GM04504 (cell line): ENCODE measurements at regions not wholly inside any gene's neighbourhood (a gene's known extent, or its start where the extent isn't known, plus 50 kb on each side); places are given as distances from the start of the nearest gene placed in this dataset.

Experiments
- DNase-seq: peaks from one replicate; pipeline ENCODE4 v3.0.0-alpha.2; 2012; ENCODE audit warnings: low read depth

DNA sequence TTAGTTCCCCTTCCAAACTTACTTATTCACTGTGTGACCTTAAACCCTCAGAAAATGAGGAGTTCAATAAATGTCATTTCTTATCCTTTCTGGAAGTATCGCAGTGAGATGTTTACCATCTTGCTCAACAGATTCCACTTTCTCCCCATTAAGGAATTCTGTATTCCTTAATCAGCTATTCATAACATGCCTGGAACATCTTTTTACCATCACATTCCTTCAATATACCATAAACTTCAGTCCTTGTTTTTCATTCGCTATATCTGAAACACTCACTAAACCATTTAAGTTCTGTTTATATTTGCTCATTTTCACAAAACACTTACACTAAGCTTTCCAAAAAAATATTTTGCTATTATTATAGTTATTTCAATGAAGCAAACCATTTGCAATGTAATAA, 1158.6 kb downstream of the CDH12 start:
- DNase-seq, result no peak

DNA sequence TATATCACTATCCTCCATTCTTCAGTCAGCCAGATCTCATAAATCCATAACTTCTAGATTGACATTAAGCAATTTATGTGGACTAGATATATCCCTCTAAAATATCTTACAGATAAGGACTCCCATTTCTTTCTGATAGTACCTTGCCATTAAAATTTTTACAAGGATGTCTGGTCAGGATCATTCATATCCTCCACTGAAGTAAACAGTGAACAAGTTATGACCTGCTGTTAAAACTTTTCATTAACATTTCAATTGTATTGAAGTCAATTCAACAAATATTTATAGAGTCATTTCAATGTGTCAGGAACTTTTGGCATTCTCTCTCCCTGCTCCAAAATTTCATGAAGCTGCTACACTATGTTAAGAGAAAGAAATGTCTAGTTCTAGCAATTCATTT, 1159.6 kb downstream of the CDH12 start:
- no peak for DNase-seq

DNA sequence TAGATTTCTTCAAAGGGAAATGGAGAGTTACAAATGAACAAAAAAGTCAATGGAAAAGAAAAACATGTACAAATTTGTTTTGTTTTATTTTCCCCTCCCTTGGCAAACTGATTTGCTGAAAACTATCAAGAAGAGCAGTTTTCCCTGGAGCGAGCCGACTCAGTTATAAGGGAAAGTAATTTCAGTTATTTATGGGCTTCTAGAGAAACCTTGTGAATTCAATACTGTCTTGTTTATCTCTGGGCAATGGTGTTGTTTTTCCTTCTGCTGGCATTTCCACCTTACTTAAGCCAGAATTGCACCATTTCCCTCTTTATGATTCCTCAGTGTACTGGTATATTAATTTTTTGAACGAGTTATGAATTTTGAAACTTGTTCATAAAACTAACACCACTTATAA, 1163.6 kb downstream of the CDH12 start:
- no peak for DNase-seq

DNA sequence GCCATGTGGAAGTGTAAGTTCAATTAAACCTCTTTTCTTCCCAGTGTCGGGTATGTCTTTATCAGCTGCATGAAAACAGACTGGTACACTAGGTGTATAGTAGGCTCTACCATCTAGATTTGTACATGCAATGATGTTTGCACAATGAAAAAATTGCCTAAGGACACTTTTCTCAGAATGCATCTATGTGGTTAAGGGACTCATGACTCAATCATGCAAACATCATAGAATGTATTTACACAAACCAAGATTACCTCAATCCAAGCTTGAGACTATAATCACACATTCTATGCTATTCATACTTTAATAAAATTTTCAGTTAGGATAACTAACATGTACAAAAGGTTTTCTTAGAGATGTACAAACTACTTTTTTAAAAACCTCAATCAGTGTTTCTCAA, 1164.5 kb downstream of the CDH12 start:
- DNase-seq, result no peak

DNA sequence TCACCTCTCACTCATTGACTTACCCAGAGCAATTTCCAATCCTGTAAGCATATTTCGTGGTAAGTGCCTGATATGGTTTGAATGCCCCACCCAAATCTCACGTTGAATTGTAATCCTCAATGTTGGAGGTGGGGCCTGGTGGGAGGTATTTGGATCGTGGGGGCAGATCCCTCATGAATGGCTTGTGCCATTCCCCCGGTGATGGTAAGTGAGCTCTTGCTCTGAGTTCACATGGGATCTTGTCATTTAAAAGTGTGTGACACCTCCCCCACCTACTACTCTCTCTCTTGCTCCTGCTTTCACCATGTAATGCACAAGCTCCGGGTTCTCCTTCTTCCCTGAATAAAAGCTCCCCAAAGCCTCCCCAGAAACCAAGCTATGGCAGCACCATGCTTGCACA, 1165.5 kb downstream of the CDH12 start:
- DNase-seq, result no peak

DNA sequence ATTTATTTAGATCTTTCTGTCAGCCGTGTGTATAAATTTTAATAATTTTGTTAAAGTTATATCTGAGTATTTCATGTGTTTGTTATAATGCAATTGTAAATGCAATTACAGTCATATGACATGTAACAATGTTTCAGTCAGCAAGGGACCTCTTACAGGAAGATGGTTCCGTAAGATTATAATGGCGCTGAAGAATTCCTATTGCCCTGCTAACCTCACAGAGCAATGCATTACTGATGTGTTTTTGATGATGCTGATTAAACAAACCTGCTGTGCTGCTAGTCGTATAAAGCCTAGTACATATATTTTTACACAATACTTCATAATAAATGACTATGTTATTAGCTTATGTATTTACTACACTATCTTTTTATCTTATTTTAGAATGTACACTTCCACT, 1166.4 kb downstream of the CDH12 start:
- no peak for DNase-seq

DNA sequence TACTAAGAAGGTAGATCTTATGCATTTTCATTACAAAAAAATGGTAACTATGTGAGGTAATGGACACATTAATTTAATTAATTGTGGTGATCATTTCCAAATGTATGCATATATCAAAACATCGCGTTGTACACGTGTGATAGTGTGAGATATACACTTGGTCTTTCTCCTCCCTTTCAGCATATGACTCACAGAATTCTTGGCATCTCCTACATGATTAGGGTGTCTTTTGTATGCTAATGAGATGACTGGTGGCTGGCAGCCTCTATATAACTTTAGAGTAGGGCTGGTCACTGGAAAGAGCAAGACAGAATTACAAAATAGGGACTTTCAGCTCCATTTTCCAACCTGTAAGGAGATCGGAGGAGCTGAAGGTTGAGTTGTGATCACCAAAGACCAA, 1167.6 kb downstream of the CDH12 start:
- DNase-seq, result no peak

DNA sequence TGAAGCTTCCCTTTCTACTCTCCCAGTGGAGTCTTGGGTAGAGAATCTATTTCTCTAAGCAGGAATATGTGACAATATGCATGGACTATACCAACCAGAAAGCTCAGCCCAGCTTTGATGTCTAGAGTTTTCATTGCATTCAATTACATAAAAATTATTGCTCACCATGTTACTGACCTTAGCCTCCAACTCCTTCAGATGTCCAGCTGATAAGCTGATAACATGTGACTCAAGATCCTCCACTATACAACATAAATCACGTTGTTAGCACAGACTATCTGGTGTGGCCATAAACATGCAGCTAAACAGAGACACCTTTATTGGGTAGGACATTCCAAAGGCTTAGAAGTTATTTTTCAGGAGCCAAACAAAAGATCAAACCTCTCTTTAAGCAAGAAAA, 1168.2 kb downstream of the CDH12 start:
- DNase-seq, result no peak

DNA sequence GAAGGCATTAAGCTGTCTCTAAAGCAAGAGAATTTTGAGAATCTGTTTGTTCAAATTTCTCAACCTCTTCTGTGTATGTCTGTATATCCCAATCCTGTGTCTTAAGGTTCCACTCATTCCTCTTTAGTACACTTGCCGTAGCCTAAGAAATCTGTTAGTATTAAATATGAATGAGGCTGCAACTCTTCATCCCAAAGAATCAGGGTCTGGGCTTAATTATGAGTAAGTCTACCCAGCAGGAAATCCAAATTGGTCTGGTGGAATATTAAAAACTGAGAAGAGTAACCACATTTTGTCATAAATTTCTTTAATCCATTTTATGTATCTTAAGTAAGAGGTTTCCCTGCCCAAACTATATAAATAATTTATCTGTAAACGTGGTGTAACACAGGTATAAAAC, 1171.2 kb downstream of the CDH12 start:
- DNase-seq, result no peak

DNA sequence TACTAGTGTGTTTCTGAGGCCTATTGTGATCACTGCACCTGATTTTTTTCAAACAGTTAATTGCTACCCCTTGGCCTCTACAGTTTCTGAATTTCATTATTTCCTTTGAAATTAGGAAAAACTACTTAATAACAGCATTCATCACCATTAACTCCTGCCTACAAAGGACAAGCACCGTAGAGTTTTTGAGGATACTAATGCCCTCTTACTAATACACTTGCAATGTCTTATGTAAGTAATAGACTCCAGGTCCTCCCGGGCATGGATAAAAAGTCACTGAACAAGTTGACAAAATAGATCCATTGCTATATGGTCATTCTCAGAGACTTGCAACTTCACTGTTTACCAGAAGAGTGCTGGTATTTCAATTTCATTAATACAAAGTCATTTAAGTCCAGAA, 1172.5 kb downstream of the CDH12 start:
- DNase-seq, result no peak

DNA sequence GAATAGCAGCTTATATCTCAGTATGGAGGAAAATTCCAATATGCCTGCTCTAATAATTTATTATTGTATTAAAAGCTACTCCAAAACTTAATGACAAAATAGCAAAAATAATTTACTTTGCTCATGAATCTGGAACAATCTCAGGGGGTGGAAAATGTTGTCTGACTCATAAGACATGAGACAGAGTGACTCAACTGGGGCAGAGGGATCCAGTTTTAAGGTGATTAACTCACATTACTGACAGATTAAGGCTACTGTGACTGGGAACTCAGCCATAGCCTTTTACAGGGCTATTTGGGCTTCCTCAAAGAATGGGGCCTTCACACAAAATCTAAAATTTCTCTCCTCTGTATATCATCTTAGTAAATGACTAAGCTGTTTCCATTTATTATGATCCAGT, 1172.9 kb downstream of the CDH12 start:
- DNase-seq, result peak; percentile 13

DNA sequence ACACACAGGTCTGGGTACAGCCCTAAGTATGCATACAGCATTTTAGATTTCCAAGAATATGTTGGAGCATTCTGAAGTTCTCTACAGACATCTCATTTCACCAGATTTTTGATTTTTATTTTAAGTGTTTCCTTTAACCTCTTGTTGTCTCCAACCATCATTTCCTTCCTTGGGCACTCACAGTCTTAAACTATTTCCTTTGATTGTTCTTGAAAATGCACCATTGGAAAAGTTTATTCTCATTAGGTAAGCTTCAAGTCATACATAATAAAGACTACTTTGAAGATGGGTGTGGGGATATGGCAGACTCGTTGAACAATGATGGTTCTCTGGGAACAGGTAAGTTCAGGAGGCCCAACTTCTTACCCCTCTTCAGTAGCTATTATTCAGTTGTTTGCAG, 1174.6 kb downstream of the CDH12 start:
- DNase-seq, result no peak

DNA sequence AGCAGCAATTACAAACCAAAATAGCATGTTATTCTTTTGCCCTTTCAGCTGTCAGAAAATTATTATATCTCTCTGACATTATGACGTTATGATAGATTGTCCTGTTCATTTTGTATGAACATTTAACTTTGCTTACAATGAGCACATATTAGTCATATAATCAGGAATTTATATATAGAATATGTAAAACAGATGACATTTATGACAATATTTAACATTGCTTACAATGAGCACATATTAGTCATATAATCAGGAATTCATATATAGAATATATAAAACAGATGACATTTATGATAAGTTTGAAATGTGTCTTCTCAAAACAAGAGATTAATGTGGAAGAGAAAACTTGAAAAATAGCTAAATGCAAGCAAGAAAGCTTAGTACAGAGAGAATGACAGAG, 1180.2 kb downstream of the CDH12 start:
- no peak for DNase-seq

DNA sequence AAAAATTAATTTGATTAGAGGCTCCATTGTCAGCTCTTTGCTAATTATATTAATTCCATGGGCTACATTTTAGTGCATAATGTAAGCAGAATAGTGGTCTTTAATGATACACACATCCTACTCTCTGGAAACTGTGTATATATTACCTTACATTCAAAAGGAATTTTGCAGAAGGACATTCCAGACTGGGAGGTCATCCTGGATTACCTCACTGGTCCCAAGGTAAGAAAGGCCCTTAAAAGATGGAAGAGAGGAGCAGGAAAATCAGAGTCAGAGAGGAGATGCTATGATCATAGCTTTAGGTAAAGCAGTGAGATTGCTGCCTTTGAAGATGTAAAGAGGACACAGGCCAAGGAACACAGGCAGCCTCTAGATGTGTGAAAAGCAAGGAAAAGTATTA, 1180.8 kb downstream of the CDH12 start:
- no peak for DNase-seq

DNA sequence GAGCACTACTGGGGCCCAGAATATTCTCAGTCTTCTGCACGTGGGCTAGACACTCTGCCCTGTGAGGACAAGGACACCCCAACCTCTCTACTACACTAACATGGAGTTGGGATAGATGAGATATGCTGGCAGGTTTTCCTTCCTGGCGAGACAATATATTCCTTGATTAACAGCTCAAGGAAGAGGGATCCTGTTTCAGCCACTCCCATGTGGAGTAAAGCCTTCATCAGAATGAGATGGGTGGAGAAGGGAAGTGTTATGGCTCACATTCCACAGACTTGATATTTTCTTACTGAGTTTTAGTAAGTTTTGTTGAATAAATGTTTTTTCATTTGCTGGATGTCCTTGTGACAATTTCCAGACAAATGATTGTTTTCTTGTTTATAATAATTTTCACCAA, 1187.6 kb downstream of the CDH12 start:
- DNase-seq, result no peak

DNA sequence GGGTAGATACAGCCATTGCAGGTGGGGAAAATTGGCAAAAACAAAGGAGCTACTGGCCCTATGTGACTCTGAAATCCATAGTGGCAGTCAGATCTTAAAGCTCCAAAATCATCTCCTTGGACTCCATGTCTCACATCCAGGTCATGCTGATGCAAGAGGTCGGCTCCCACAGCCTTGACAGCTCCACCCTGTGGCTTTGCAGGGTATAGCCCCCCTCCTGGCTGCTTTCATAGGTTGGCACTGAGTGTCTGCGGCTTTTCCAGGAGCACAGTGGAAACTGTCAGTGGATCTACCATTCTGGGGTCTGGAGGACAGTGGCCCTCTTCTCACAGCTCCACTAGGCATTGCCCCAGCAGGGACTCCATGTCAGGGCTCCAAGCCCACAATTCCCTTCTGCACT, 1190.1 kb downstream of the CDH12 start:
- no peak for DNase-seq

DNA sequence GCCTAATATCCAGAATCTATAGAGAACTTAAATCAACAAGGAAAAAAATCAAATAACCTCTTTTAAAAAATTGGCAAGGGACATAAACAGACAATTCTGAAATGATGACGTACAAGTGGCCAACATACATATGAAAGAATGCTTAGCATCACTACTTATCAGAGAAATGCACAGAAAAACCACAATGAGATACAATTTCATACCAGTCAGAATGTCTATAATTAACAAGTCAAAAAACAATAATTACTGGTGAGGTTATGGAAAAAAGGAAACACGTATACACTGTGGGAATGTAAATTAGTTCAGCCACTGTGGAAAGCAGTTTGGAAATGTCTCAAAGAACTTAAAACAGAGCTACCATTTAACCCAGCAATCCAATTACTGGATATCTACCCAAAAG, 1192.0 kb downstream of the CDH12 start:
- DNase-seq, result no peak

DNA sequence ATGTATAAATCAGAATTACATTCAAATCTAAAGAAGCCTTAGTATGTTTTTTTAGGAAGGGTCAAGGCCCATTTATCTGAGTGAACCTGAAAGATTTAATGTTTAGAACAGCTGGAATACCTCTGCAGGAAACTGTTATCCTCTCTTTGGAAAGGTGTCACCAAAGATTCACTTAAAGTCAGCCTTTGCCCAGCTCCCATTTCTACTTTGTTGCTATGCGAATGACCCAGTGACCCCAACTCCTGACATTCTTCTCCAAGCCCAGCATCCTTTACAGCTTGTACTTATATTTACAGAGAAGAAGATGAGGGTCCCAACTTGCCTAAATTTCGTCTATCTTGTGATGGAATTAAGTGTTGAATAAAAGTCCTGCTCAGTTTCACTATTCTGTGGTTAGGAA, 1198.6 kb downstream of the CDH12 start:
- no peak for DNase-seq

DNA sequence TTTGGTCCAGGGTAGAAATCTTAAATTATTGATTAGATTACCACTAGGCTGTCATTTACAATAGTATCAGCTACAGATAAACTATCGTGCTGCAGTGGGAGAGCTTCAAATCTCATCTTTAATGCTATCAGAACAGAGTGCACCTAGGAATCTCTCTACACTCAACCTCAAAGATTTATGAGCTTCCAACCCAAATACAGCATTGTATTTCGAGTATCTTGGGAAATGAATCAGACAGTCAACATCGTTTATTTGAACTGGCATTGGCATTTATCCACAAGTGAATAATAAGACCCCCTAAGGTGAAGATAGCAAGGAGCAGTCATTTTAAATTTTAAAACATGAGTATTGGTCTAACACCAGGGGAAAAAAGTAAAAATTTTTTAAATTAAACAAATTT, 1203.2 kb downstream of the CDH12 start:
- DNase-seq, result no peak

DNA sequence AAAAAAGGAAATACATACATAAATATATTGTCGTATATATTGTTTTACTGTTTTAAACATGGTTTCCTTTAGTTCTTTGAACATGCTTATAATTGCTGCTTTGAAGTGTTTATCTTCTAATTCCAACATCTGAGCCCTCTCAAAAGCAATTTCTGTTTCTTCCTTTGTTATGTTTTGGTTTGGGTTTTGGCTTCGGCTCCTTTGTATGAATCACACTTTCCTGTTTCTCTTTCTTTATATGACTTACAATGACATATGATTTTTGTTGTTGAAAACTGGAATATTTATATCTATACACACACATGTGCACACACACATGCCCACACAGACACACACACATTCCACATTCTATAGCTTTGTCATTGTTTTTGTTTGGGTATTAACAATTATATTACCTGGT, 1206.7 kb downstream of the CDH12 start:
- no peak for DNase-seq

DNA sequence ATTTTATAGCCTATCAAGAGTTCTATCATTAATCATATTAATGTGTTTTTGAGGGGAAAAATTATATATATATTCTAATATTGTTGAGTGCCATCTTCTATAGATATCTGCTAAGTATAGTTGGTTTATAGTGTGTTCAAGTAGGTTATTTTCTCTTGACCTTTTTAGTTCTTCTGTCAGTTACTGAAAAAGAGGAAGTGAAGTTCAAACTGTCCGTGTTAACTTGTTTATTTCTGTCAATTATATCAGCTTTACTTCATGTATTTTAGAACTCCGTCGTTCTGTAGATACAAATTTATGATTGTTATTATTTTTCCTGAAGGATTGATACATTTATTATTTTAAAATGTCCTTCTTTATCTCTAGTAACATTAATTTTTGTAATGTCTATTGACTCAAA, 1209.1 kb downstream of the CDH12 start:
- DNase-seq, result no peak

DNA sequence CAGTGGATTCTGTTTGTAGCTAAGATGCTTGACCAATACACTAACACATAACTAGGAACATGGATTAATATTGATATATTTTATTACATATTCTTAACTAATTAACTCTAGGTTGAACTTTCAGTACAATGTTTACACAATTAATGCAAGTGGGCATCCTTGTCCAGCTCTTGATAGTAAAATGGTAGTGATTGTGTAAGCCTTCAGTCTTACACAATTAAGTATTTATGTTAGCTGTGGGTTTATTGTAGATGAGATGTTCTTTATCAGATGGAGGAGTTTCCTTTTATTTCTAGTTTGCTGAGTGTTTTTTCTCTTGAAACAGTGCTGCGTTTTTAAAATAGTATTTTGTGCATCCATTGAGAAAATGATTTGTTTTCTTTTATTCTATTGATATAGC, 1210.8 kb downstream of the CDH12 start:
- DNase-seq, result no peak

DNA sequence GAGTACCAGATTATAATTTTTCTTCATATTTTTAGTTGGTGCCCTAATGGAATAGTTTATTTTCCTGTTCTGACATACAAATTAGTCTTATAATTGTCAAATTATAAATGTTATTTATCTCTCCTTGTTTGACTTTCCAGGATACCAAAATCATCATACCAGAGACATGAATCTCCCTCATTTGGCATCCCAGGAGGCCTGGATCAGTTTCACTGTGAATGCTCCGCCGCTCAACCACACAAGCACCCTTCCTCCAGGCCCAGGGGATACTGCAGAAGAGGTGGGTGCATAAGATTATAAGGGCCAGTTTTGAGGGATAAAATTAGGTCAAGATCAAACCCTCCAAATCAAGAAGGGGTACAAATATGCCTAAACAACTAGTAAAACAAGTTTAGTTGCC, 1229.3 kb downstream of the CDH12 start:
- no peak for DNase-seq

DNA sequence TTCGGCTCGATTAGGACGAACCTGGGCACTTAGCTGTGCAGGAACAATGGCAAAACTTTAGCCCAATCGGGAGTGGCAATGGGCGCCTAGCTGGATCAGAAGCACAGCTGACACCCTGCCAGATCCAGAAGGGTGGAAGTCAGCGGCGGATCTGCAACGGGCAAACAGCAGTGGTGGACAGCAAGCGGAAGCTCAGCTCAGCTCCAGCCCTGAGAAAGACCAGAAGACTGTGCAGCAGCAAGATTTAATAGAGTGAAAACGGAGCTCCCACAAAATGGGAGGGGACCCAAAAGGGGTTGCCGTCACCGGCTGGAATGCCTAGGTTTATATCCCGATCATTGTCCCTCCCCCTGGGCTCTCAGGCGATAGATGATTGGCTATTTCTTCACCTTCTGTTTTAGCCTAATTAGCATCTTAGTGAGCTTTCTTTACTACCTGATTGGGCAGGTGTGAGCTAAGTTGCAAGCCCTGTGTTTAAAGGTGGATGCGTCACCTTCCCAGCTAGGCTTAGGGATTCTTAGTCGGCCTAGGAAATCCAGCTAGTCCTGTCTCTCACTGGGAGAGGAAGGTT, 1237.9 kb downstream of the CDH12 start:
- DNase-seq, result no peak

DNA sequence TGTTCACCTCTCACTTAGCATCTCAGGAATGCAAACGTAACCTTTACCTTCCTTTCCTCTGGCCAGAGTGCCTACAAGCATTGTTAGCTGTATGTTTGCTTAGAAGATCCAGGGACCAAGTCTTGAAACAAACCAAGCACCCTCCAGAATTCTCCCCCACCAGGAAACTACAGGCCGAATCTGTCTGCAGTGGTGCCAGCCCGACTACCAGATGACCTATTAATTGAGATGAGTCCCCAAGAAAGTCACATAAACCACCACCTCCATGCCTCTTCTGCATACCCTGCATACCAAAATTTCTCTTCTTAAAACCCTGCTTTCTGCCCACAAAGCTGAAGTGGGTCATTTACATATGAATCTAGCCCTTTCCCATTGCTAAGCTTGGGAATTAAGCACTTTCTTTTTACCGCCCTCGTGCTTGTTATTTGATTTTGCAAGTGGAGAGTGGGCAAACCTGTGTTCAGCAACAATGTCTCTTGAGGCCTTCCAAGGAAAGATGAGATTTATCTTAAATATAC, 1239.1 kb downstream of the CDH12 start:
- DNase-seq, result no peak
